GM12891 (cell line): ENCODE measurements at regions not wholly inside any gene's neighbourhood (a gene's known extent, or its start where the extent isn't known, plus 50 kb on each side); places are given as distances from the start of the nearest gene placed in this dataset.

Experiments
- POLR2A ChIP-seq: IDR thresholded peaks from 2 replicates; pipeline ENCODE4 v1.6.1; 2011; ENCODE audit warnings: low read depth, low read length, control low read depth
- POLR2AphosphoS5 ChIP-seq: IDR thresholded peaks from 2 replicates; pipeline ENCODE4 v1.6.1; 2011; ENCODE audit warnings: low read depth, low read length, control low read depth

DNA sequence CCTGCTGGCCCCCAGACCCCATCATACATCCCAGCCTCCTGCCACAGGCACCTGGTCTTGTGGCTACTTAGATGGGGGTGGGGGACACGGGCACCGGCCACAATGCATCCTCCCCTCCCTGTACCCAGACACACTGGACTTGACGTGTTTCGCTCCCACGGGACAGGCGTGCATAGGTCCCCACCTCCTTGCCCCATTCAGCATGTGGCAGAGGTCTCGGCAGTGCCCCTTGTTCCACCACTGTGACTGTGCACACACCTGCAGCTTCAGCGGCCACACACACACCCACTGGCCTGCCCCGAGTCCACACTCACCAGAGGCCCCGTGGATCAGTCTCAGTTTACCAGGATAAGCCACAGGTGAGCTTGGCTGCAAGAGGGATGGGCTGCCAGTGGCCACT, 109.6 kb downstream of the ENGASE start:
- no peak for TF ChIP-seq POLR2A
- no peak for TF ChIP-seq POLR2AphosphoS5
